Head of caudate nucleus (tissue), 42 donors: ENCODE measurements at regions not wholly inside any gene's neighbourhood (a gene's known extent, or its start where the extent isn't known, plus 50 kb on each side); places are given as distances from the start of the nearest gene placed in this dataset.
"Not testable (repeated sequence)": the region's sequence is repeated elsewhere in the genome, so short reads cannot be mapped to it uniquely, and the experiment has no call there.

ENCODE experiments used
- DNase-seq, 42 donors: peaks; one replicate each; pipeline versions ENCODE4 v3.0.0 to v3.0.0-alpha.2; 2020 to 2021; ENCODE audit warnings: mixed read lengths in 7 of 42
- intact Hi-C: fragments of 100-400 bp; cut with DNase I; formaldehyde crosslinking; loops from one replicate; pipeline ENCODE4 v1.15.0; 2022

DNA sequence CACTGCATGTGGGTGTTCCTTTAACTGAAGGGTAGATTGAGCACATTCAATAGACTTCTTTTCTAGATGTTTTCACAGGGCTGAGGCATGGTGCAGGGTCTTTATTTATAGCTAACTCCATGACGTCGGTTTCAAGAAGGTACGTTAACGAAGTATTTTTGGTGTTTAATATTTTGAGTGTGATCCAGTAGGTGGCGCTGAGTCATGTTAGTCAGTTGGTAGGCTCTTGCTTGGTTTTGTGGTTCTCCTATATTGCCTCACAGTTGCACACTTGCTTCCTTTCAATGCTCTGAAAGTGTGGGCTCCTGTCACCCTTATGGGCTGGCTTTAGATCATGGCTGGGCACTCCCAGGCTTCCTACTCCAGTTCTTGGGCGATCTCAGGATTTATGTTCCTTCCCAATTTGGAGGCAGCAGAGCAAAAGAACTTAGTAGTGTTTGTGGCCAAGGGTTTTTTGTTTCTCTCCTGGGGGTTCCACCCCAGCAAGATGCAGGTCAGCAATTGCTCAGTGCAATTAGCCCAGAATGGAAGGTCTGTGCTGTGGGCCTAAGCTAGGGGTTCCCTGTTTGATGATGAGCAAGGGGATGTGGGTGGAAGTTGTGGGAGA is 471.6 kb upstream of the FOXG1 start:
- no peak for DNase-seq
- intact Hi-C loops, result no loop called here

GRCh38 chr14:28297559-28297958 is 469.0 kb upstream of the FOXG1 start:
- intact Hi-C loops, result no loop called here
- peak in 20 of 42 donors; percentile 7 to 66 (median 30) for DNase-seq

GRCh38 chr14:28298156-28298555 is 468.4 kb upstream of the FOXG1 start:
- intact Hi-C loops, result no loop called here
- peak in 1 of 42 donors; percentile 29 for DNase-seq

DNA sequence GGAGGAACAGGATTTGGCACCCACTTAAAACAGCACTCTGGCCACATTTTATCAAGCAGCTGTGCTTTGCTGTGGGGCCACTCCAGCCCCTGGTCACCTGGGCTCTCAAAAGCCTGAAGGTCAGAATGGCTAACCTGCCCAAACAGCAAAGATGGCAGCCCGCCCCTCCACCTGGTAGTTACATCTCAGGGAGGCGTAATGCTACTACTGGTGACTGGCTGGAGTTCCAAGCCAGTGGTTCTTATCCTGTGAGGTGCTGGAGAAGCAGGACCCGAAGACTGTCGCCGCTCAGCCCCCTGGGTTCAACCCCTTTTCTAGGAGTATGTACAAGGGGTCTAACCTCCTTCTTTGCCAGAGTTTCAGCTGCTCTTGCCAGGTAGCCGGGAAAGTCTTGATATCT is 467.4 kb upstream of the FOXG1 start:
- intact Hi-C loops, result no loop called here
- DNase-seq, result no peak

DNA sequence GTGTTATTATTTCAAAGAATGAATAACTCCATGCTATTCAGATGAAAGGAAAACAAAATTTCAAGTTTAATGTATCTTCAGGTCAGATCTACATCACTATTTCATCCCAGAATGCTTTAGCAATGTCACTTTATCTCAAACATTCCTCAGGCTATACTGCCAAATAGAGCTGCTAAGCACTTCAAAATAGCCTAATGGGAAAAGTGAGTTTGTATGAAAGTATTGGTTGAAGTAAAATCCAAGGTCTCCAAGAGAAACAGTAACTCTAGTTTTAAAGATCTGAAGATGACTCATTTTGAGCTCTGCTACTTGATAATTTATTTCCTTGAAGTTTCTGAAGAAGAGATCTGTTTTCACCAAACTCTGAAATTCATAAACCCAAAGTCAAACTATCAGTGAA is 466.2 kb upstream of the FOXG1 start:
- DNase-seq, result no peak
- intact Hi-C loops, result no loop called here

- DNase-seq, result no peak
- intact Hi-C loops, result no loop called here
Measured at GRCh38 chr14:28301179-28301578, 465.4 kb upstream of the FOXG1 start.

GRCh38 chr14:28303248-28303647 is 463.3 kb upstream of the FOXG1 start:
- DNase-seq, result no peak
- intact Hi-C loops, result no loop called here

GRCh38 chr14:28305938-28306337 is 460.6 kb upstream of the FOXG1 start:
- intact Hi-C loops, result no loop called here
- peak in 11 of 42 donors; percentile 12 to 65 (median 33) for DNase-seq

DNA sequence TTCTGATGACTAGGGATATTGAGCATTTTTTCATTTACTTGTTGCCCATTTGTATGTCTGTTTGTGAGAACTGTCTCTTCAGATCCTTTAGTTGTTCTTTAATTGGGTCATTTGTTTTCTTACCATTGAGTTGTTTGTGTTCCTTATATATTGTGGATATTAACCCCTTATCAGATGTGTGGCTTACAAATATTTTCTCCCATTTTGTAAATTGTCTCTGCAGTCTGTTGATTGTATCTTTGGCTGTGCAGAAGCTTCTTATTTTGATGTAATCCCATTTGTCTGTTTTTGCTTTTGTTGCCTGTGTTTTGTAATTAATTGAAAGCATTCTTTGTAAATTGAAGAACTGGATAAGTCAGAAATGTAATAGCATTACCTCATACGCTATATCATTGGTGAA is 459.1 kb upstream of the FOXG1 start:
- DNase-seq, result no peak
- intact Hi-C loops, result no loop called here

- DNase-seq, result no peak
- intact Hi-C loops, result no loop called here
Measured at GRCh38 chr14:28308734-28309133, 457.9 kb upstream of the FOXG1 start.

- intact Hi-C loops, DNase-seq: not testable (repeated sequence)
Measured at GRCh38 chr14:28317890-28318675, 448.5 kb upstream of the FOXG1 start.

GRCh38 chr14:28321475-28322244 is 444.9 kb upstream of the FOXG1 start:
- no peak for DNase-seq
- intact Hi-C loops, result no loop called here

DNA sequence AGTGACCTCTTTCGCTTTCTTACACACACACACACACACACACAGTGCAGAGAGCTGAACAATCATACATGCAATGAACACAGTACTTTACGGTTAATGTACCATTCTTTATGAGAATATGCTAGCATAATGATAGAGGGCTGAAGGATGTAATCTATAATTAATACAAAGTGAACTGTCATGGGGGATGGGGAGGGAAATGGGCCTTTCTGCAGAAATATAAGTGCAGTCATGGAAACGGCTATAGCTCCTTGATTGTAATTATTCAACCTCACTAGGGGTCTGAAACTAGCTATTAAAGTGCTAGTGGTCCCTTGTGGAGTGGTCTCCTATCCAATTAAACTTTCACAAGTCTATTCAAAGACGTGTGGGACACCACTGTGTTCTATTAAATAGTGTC is 443.2 kb upstream of the FOXG1 start:
- intact Hi-C loops, result no loop called here

DNA sequence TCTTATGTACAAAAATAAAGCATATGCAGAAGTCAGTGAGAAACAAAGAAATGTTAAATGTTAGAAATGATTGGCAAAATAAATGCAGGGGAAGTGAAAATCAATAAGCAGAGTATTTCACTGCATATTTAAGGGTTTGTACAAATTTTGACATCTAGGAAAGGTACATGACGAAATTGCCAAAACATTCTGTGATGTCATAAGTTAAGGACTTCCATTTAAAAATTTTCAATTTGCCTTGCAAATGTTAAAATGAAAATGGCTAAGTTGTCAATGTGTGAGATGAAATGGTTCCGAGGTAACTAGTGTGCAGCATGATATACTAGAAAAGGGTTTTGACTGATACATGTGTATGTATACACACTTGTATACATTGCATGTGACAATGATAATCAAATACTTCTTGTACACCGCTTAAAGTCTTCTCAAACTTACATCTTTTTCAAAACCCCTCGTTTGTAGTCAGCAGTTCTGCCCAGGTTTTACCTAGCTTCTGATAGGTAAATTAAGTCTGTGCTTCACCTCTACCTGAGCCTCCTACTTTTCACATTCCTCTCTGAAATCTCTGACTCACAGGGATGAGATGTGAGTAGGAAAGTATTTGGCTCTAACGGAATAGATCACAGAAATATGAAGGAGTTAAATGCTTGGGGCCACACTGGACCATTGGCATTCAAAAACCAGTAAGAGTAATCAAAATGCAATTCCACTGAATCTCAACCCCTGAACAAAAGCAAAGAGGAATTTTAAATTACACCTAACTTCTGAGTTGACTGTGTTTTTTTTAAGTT is 442.4 kb upstream of the FOXG1 start:
- DNase-seq, result no peak
- intact Hi-C loops, result no loop called here

More for the DNA sequence above, 443.2 kb upstream of the FOXG1 start:
- no peak for DNase-seq

DNA sequence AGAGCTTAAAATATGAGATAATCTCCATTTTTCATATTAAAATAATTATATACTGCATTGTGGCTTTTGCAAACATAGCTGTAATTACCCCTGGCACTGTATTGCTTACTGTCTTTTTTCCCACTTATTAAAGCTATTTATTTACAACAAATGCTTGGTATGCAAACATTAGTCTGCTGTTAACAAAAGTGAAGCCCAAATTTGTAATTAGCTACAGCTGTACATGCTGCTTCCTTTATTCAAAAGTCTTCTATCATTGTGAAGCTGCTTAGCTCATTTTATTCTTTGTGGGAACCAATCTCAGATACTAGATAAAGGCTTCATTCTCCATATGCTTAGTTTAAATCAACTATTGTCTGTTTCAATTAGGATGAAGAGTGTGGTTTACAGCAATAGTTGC is 425.8 kb upstream of the FOXG1 start:
- DNase-seq, result no peak
- intact Hi-C loops, result no loop called here

- no peak for DNase-seq
- intact Hi-C loops, result no loop called here
Measured at GRCh38 chr14:28344381-28344780, 422.2 kb upstream of the FOXG1 start.

DNA sequence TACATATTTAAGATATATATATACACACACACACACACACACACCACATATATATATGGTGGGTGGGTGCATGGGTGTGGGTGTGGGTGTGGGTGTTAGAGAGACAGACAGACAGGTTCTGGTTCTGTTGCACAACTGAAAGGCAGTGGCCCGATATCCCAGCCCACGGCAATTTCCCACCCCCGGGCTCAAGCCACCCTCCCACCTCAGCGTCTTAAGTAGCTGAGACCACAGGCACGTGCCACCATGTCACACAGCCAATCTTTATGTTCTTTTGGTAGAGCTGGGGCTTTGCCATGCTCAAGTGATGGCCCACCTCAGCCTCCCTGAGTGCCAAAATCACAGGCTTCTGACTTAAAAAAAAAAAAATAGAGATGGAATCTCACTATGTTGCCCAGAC is 417.8 kb upstream of the FOXG1 start:
- intact Hi-C loops, result no loop called here
- DNase-seq, result no peak

GRCh38 chr14:28356819-28357218 is 409.8 kb upstream of the FOXG1 start:
- intact Hi-C loops, result no loop called here

DNA sequence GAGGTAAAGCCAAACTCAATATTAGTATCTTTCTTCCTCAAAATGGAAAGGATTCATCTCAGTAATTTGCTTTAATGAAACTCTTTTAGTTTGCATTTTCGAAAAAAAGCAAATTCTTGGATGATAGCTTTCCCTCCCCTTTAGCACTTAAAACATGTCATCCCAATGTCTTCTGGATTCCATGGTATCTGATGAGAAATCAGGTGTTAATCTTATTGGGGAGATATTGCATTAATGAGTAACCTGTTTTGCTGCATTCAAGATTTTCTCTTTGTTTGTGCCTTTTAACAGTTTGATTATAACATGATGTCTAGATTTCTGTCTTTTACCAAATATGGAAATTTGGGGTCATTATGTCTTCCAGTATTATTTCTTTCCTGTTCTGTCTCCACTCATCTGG is 405.1 kb upstream of the FOXG1 start:
- no peak for DNase-seq
- intact Hi-C loops, result no loop called here

More at GRCh38 chr14:28356819-28357218, 409.8 kb upstream of the FOXG1 start:
- no peak for DNase-seq
